Small intestine (tissue), 7 donors: ENCODE measurements at regions not wholly inside any gene's neighbourhood (a gene's known extent, or its start where the extent isn't known, plus 50 kb on each side); places are given as distances from the start of the nearest gene placed in this dataset.
"Not testable (repeated sequence)": the region's sequence is repeated elsewhere in the genome, so short reads cannot be mapped to it uniquely, and the experiment has no call there.

ENCODE experiments used
- DNase-seq, 2 donors: peaks; one replicate each; pipeline versions ENCODE4 v3.0.0 to v3.0.0-alpha.2; 2013
- FAIRE-seq: peaks from 2 replicates; lab custom pipeline; 2012; peaks lifted over from hg19 to GRCh38; lab: Jason Lieb, UNC
- H3K27ac ChIP-seq, 3 donors: one replicate each; pipeline ENCODE4 v1.5.1; 2013; ENCODE audit warnings: low read length in 2 of 3, mild to moderate bottlenecking in 2 of 3, control low read depth in 1 of 3, inconsistent platforms in 1 of 3, low read depth in 1 of 3, moderate library complexity in 1 of 3
- H3K27me3 ChIP-seq, 3 donors: one replicate each; pipeline ENCODE4 v1.6.1; 2013; ENCODE audit warnings: low read length in 3 of 3, inconsistent platforms in 1 of 3; ENCODE audit not compliant: control insufficient read depth in 3 of 3, insufficient read depth in 3 of 3
- H3K36me3 ChIP-seq, 3 donors: one replicate each; pipeline ENCODE4 v1.6.1; 2013; ENCODE audit warnings: low read length in 3 of 3, inconsistent platforms in 1 of 3, low read depth in 1 of 3, mild to moderate bottlenecking in 1 of 3, moderate library complexity in 1 of 3; ENCODE audit not compliant: control insufficient read depth in 3 of 3, insufficient read depth in 2 of 3
- H3K4me1 ChIP-seq, 3 donors: one replicate each; pipeline ENCODE4 v1.6.1; 2013; ENCODE audit warnings: low read length in 2 of 3, inconsistent platforms in 1 of 3, low read depth in 1 of 3, mild to moderate bottlenecking in 1 of 3, moderate library complexity in 1 of 3; ENCODE audit not compliant: control insufficient read depth in 3 of 3, insufficient read depth in 2 of 3
- H3K4me3 ChIP-seq, 3 donors: one replicate each; pipeline ENCODE4 v1.5.1; 2013; ENCODE audit warnings: low read length in 3 of 3, control low read depth in 1 of 3, inconsistent platforms in 1 of 3, low read depth in 1 of 3, mild to moderate bottlenecking in 1 of 3, moderate library complexity in 1 of 3
- H3K9me3 ChIP-seq, 2 donors: one replicate each; pipeline ENCODE4 v1.6.1; 2013; ENCODE audit warnings: low read depth in 1 of 2, low read length in 1 of 2; ENCODE audit not compliant: control insufficient read depth in 2 of 2, insufficient read depth in 1 of 2
- WGBS, 3 donors: extraction: QIAGEN DNeasy Blood & Tissue Kit; methylation state at CpG; one replicate each; pipeline ENCODE4 v1.1.7; 2013; 5-methylcytosine and 5-hydroxymethylcytosine counted together
- donor health status: healthy with polysubstance abuse.
- donor health status: control.
- donor health status: control.
- donor health status: Bipolar disorder and iron deficiency.
- donor health status: healthy.

DNA sequence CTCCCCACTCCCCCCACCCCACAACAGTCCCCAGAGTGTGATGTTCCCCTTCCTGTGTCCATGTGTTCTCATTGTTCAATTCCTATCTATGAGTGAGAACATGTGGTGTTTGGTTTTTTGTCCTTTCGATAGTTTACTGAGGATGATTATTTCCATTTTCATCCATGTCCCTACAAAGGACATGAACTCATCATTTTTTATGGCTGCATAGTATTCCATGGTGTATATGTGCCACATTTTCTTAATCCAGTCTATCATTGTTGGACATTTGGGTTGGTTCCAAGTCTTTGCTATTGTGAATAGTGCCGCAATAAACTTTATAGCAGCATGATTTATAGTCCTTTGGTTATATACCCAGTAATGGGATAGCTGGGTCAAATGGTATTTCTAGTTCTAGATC, 106.6 kb upstream of the WIPF3 start:
- WGBS, 3 donors = 62 to 82% (median 63%) methylated on average over 2 of the region's 2 CpGs
- H3K27me3 ChIP-seq, FAIRE-seq, H3K27ac ChIP-seq, H3K4me3 ChIP-seq, H3K36me3 ChIP-seq, DNase-seq, H3K4me1 ChIP-seq, H3K9me3 ChIP-seq: not testable (repeated sequence)

DNA sequence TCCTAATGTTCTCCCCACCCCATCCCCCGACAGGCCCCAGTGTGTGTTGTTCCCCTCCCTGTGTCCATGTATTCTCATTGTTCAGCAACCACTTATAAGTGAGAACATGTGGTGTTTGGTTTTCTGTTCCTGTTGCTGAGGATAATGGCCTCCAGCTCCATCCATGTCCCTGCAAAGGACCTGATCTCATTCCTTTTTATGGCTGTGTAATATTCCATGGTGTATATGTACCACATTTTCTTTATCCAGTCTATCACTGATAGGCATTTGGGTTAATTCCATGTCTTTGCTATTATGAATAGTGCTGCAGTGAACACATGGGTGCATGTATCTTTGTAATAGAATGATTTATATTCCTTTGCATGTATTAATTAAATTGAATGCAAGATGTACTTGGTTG, 104.8 kb upstream of the WIPF3 start:
- DNase-seq, H3K36me3 ChIP-seq, H3K9me3 ChIP-seq, H3K27me3 ChIP-seq, H3K4me1 ChIP-seq, H3K27ac ChIP-seq, H3K4me3 ChIP-seq, FAIRE-seq: not testable (repeated sequence)
- WGBS, 3 donors = 90 to 100% (median 92%) methylated on average over 1 of the region's 1 CpG

DNA sequence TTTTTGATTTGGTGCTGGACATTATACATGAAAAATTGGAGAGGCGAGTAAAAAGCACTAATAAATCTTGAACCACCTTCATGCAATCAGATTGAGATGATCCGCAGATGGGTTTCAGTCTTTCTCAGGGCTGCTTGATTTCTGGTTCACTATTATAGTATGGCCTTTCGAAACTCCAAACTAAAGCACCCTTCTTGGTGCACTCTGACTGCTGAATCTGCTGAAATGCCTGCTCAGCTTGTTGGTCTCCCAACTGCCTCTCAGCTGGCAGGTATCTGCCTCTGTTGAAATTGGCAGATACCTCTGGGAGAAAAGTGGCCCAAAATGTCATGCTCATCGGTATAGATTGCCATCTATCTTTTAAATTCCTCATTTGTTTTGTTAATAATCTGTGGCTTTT, 102.5 kb upstream of the WIPF3 start:
- H3K4me3 ChIP-seq, H3K4me1 ChIP-seq, H3K9me3 ChIP-seq, FAIRE-seq, H3K36me3 ChIP-seq, H3K27me3 ChIP-seq, H3K27ac ChIP-seq, DNase-seq: not testable (repeated sequence)
- WGBS, 3 donors = 89 to 94% (median 94%) methylated on average over 4 of the region's 4 CpGs

DNA sequence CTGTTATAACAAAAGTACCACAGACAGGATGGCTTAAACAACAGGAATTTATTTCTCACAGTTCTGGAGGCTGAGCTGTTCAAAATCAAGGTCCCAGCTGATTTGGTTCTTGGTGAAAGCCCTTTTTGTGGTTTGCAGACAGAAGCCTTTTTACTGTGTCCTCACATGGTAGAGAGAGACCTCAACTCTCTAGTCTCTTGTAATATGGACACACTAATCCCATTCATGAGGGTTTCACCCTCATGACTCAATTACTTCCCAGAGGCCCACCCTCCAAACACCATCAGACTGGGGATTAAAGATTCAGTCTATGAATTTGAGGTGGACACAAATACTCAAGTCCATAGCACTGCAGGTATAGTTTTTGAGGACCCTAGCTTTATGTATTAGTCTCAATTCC, 97.3 kb upstream of the WIPF3 start:
- not testable (repeated sequence) for H3K9me3 ChIP-seq, H3K4me3 ChIP-seq, H3K36me3 ChIP-seq, DNase-seq, H3K27ac ChIP-seq, FAIRE-seq, H3K4me1 ChIP-seq, H3K27me3 ChIP-seq

DNA sequence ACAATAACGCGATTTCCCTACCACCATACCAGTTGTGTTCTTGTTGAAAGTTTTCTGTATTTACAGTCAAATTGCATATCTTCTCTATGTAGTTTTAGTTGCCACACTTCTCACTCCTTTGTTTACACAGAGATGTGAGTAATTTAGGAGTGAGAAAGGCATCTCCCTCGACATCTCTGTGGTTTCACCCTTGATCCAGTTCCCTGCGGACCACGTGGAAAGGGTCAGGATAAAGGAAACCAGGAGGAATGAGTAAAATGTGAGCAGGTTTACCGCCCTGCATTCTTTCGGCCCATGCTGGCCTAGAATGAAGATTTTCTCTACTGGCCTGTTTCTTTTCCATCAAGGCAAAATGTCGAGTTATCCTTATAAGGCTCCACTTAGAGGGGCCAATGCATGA, 83.2 kb upstream of the WIPF3 start:
- H3K4me3 ChIP-seq, H3K9me3 ChIP-seq, FAIRE-seq, H3K27me3 ChIP-seq, H3K36me3 ChIP-seq, DNase-seq, H3K27ac ChIP-seq, H3K4me1 ChIP-seq: not testable (repeated sequence)
- WGBS, 3 donors = 42 to 54% (median 43%) methylated on average over 8 of the region's 8 CpGs

DNA sequence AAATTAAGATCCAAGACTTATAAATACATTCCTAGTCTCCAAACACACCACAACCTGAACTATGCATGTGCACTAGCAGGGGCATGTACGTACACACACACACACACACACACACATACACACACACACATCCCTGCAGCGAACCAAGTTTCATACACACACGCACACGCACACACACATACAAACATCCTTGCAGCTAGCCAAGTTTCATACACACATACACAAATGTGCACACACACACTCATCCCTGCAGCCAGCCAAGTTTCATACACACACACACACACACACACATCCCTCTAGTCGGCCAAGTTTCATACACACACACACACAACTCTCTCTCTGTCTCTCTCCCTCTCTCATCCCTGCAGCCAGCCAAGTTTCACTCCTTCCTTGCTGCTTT, 82.7 kb upstream of the WIPF3 start:
- DNase-seq = peak in 1 of 2 donors; percentile 10
- Histone ChIP-seq H3K27me3 (no peaks in the 10 kb centered on the region), H3K9me3 (no peaks in the 10 kb centered on the region), H3K27ac (no peak overlapping the region), H3K4me1 (no peaks in the 10 kb centered on the region), H3K4me3 (no peak overlapping the region), H3K36me3 (no peaks in the 10 kb centered on the region)
- WGBS, 3 donors = 57 to 80% (median 74%) methylated on average over 5 of the region's 5 CpGs
- FAIRE-seq = no peak

DNA sequence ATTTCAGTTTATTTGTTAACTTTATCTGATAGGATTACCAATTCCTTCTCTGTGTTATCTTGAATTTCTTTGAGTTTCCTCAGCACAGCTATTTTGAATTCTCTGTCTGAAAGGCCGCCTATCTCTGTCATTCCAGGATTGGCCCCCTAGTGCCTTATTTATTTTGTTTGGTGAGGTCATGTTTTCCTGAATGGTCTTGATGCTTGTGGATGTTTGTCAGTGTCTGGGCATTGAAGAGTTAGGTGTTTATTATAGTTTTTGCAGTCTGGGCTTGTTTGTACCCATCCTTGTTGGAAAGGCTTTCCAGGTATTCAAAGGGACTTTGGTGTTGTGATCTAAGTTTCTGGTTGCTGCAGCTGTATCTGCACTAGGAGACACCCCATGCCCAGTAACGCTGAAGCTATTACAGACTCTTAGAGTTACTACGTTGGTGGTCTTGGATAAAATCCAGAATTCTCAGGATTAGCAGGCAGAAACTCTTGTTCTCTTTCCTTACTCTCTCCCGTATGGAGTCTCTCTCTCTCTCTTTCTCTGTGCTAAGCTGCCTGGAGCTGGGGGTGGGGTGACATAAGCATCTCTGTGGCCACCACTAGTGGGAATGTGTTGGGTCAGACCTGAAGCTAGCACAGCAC, 76.7 kb upstream of the WIPF3 start:
- not testable (repeated sequence) for DNase-seq

DNA sequence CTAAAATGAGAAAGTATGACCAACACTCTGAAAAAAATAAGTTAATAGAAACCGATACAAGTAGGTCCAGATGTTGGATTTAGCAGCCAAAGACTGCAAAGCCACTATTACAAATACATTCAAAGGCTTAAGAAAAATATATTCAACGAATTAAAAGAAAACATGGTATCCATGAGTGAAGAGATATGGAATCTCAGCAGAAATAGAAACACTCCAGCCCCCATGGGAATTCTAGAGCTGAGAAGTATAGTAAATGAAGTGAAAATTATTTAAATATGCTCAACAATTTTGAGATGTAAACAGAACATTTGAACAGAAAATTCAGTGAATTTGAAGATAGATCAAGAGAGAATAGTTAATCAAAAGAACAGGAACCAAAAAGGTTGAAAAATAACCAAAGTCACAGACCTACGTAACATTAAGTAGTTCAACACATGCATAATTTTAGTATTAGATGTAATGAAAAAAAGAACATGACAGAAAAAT, 72.0 kb upstream of the WIPF3 start:
- H3K27me3 ChIP-seq = peaks cover 0 to 2% (median 0%) of the 10 kb centered on the region in 3 donors
- FAIRE-seq (peak; percentile 95), DNase-seq (no peak)
- no peaks in the 10 kb centered on the region for H3K9me3 ChIP-seq
- no peaks in the 10 kb centered on the region for H3K4me1 ChIP-seq
- H3K36me3 ChIP-seq = no peaks in the 10 kb centered on the region
- 85 to 89% (median 85%) methylated on average over 3 of the region's 3 CpGs for WGBS, 3 donors
- H3K27ac ChIP-seq = no peak overlapping the region
- H3K4me3 ChIP-seq = no peak overlapping the region

More for the DNA sequence above, 76.7 kb upstream of the WIPF3 start:
- not testable (repeated sequence) for H3K9me3 ChIP-seq, H3K4me3 ChIP-seq, H3K27ac ChIP-seq, FAIRE-seq, H3K36me3 ChIP-seq, H3K27me3 ChIP-seq, H3K4me1 ChIP-seq
- 72 to 90% (median 87%) methylated on average over 4 of the region's 4 CpGs for WGBS, 3 donors
